ENCODE measurements at regions not wholly inside any gene's neighbourhood (a gene's known extent, or its start where the extent isn't known, plus 50 kb on each side); places are given as distances from the start of the nearest gene placed in this dataset.

GRCh38 chr2:3956406-3956805 lies 253.0 kb downstream of the DCDC2C start:
- TF ChIP-seq CTCF (conservative IDR thresholded peaks at IDR 0.05; ENCODE audit: low read length) (no peak), EZH2phosphoT487 (IDR thresholded peaks at IDR 0.05; ENCODE audit: borderline replicate concordance) (no peak)
